H1 (cell line): ENCODE measurements at regions not wholly inside any gene's neighbourhood (a gene's known extent, or its start where the extent isn't known, plus 50 kb on each side); places are given as distances from the start of the nearest gene placed in this dataset.

Source experiments
- CTCF ChIA-PET: fragments of 300-600 bp; sonication (Branson Sonifier 250); formaldehyde crosslinking; loops from one replicate; lab custom pipeline; 2021; ENCODE audit not compliant: partially characterized antibody; lab: Charles Lee
- POLR2A ChIA-PET: fragments of 300-600 bp; sonication (Branson Sonifier 250); formaldehyde crosslinking; loops from one replicate; lab custom pipeline; 2021; ENCODE audit warnings: inconsistent platforms; ENCODE audit not compliant: partially characterized antibody; lab: Charles Lee
- DNase-seq, 2 experiments: peaks; one replicate each; pipeline versions ENCODE4 v3.0.0 to v3.0.0-alpha.2; 2010 to 2022; ENCODE audit warnings: low spot score in 2 of 2, low read depth in 1 of 2, mixed read lengths in 1 of 2
- FAIRE-seq: peaks from 2 replicates; lab custom pipeline; 2011; peaks lifted over from hg19 to GRCh38; lab: Jason Lieb, UNC
- H2AFZ ChIP-seq: 2 replicates; pipeline ENCODE4 v1.8.1; 2012; ENCODE audit warnings: low read length, inconsistent platforms
- H2AK5ac ChIP-seq: 2 replicates; pipeline ENCODE4 v1.6.1; 2013; ENCODE audit warnings: low read depth, low read length
- H2BK120ac ChIP-seq: replicated peaks from 2 replicates; pipeline ENCODE3; 2013; ENCODE audit warnings: low read depth, low read length, inconsistent platforms
- H2BK12ac ChIP-seq: 2 replicates; pipeline ENCODE4 v1.6.1; 2013; ENCODE audit warnings: low read depth, low read length
- H2BK15ac ChIP-seq: 2 replicates; pipeline ENCODE4 v1.6.1; 2013; ENCODE audit warnings: low read length
- H2BK20ac ChIP-seq: 2 replicates; pipeline ENCODE4 v1.6.1; 2013; ENCODE audit warnings: low read length
- H2BK5ac ChIP-seq: 2 replicates; pipeline ENCODE4 v1.6.1; 2013; ENCODE audit warnings: low read depth, low read length
- H3K14ac ChIP-seq: 2 replicates; pipeline ENCODE4 v1.6.1; 2013; ENCODE audit warnings: inconsistent platforms; ENCODE audit not compliant: insufficient read length
- H3K18ac ChIP-seq: 2 replicates; pipeline ENCODE4 v1.6.1; 2013; ENCODE audit warnings: low read length; ENCODE audit errors: extremely low read depth
- H3K23ac ChIP-seq: 2 replicates; pipeline ENCODE4 v1.6.1; 2013; ENCODE audit warnings: inconsistent platforms; ENCODE audit not compliant: insufficient read length
- H3K23me2 ChIP-seq: 2 replicates; pipeline ENCODE4 v1.6.1; 2013; ENCODE audit warnings: low read depth, low read length
- H3K27ac ChIP-seq: 2 replicates; pipeline ENCODE4 v1.6.1; 2011; ENCODE audit warnings: low read depth, low read length, inconsistent platforms
- H3K27me3 ChIP-seq, 4 experiments: replicated peaks in 1 of 4; 1 replicate in 1 of 4; 2 replicates in 3 of 4; pipeline versions ENCODE4 v1.6.1 to v1.8.1; 2011 to 2013; ENCODE audit warnings: low read length in 3 of 4, mild to moderate bottlenecking in 3 of 4, inconsistent platforms in 2 of 4, mixed read lengths in 2 of 4, moderate library complexity in 1 of 4; ENCODE audit not compliant: control insufficient read depth in 3 of 4, insufficient read depth in 3 of 4; ENCODE audit errors: extremely low read depth in 1 of 4
- H3K36me3 ChIP-seq, 4 experiments: 2 replicates each; pipeline versions ENCODE4 v1.6.1 to v1.8.1; 2011 to 2013; ENCODE audit warnings: mild to moderate bottlenecking in 4 of 4, low read length in 3 of 4, moderate library complexity in 2 of 4, control low read depth in 1 of 4, inconsistent platforms in 1 of 4; ENCODE audit not compliant: insufficient read depth in 4 of 4, control insufficient read depth in 2 of 4
- H3K4ac ChIP-seq: replicated peaks from 2 replicates; pipeline ENCODE3; 2013; ENCODE audit warnings: low read length, low read depth, mixed read lengths, inconsistent platforms; ENCODE audit not compliant: insufficient read length
- H3K4me1 ChIP-seq, 4 experiments: replicated peaks in 1 of 4; 1 replicate in 1 of 4; 2 replicates in 3 of 4; pipeline versions ENCODE4 v1.6.1 to v1.8.1; 2011 to 2013; ENCODE audit warnings: low read length in 3 of 4, inconsistent platforms in 2 of 4, mixed read lengths in 1 of 4; ENCODE audit not compliant: insufficient read depth in 4 of 4, control insufficient read depth in 3 of 4
- H3K4me2 ChIP-seq, 2 experiments: 2 replicates each; pipeline versions ENCODE4 v1.6.1 to v1.8.1; 2011 to 2013; ENCODE audit warnings: low read depth in 2 of 2, low read length in 2 of 2, control low read depth in 1 of 2, inconsistent platforms in 1 of 2, mild to moderate bottlenecking in 1 of 2; ENCODE audit not compliant: insufficient read depth in 1 of 2
- H3K4me3 ChIP-seq, 4 experiments: fragments of 200-600, 300-600 bp in 1 of 4; sonication (generic), shearing (Covaris generic), sonication (Bioruptor Twin) in 1 of 4; 2 replicates each; pipeline versions ENCODE4 v1.5.1 to v1.8.1; 2011 to 2016; ENCODE audit warnings: low read length in 4 of 4, low read depth in 3 of 4, control low read depth in 2 of 4, inconsistent platforms in 2 of 4, mild to moderate bottlenecking in 2 of 4, mixed read lengths in 1 of 4, moderate library complexity in 1 of 4; ENCODE audit not compliant: insufficient read depth in 2 of 4; ENCODE audit errors: extremely low read depth in 1 of 4
- H3K56ac ChIP-seq: replicated peaks from 2 replicates; pipeline ENCODE3; 2013; ENCODE audit warnings: low read depth, mild to moderate bottlenecking, mixed read lengths, low read length, inconsistent platforms; ENCODE audit not compliant: insufficient read length
- H3K79me1 ChIP-seq: 2 replicates; pipeline ENCODE4 v1.6.1; 2013; ENCODE audit warnings: low read depth, low read length, control low read depth
- H3K79me2 ChIP-seq, 2 experiments: 2 replicates each; pipeline versions ENCODE4 v1.6.1 to v1.8.1; 2012 to 2013; ENCODE audit warnings: low read length in 2 of 2, mild to moderate bottlenecking in 2 of 2, inconsistent platforms in 1 of 2; ENCODE audit not compliant: insufficient read depth in 2 of 2, control insufficient read depth in 1 of 2
- H3K9ac ChIP-seq, 4 experiments: replicated peaks in 1 of 4; 1 replicate in 1 of 4; 2 replicates in 3 of 4; pipeline versions ENCODE4 v1.6.1 to v1.8.1; 2011 to 2013; ENCODE audit warnings: low read depth in 3 of 4, low read length in 3 of 4, control low read depth in 2 of 4, mild to moderate bottlenecking in 2 of 4, moderate library complexity in 2 of 4, inconsistent platforms in 1 of 4; ENCODE audit errors: extremely low read depth in 1 of 4
- H3K9me3 ChIP-seq, 2 experiments: 2 replicates each; pipeline versions ENCODE4 v1.6.1 to v1.8.1; 2012 to 2013; ENCODE audit warnings: mild to moderate bottlenecking in 2 of 2, moderate library complexity in 2 of 2, control low read depth in 1 of 2, inconsistent platforms in 1 of 2, low read depth in 1 of 2, low read length in 1 of 2, mixed read lengths in 1 of 2; ENCODE audit not compliant: insufficient read depth in 2 of 2
- H4K20me1 ChIP-seq, 2 experiments: replicated peaks in 1 of 2; 2 replicates each; pipeline versions ENCODE3 to v1.8.1; 2011 to 2013; ENCODE audit warnings: inconsistent platforms in 2 of 2, low read length in 2 of 2, mild to moderate bottlenecking in 1 of 2; ENCODE audit not compliant: insufficient read depth in 2 of 2, control insufficient read depth in 1 of 2
- H4K5ac ChIP-seq: 2 replicates; pipeline ENCODE4 v1.6.1; 2013; ENCODE audit warnings: low read length, low read depth, mixed read lengths, inconsistent platforms; ENCODE audit not compliant: insufficient read length
- H4K8ac ChIP-seq: 2 replicates; pipeline ENCODE4 v1.8.0; 2013; ENCODE audit warnings: mild to moderate bottlenecking, moderate library complexity, low read length, inconsistent platforms; ENCODE audit not compliant: insufficient read depth; ENCODE audit errors: extremely low read depth
- H4K91ac ChIP-seq: replicated peaks from 2 replicates; pipeline ENCODE3; 2013; ENCODE audit warnings: low read length, mixed read lengths, inconsistent platforms; ENCODE audit not compliant: insufficient read length
- CBX5 ChIP-seq: fragments of 300-800, 300-1000 bp; sonication (generic); IDR thresholded peaks from 2 replicates; pipeline ENCODE4 v1.7.1; 2016; ENCODE audit warnings: antibody characterized with exemption, low read length, low read depth
- CTCF ChIP-seq, 3 experiments: IDR thresholded peaks; 1 replicate in 2 of 3; 2 replicates in 1 of 3; pipeline versions ENCODE4 v1.5.1 to v1.6.1; 2011; ENCODE audit warnings: low read length in 3 of 3, mild to moderate bottlenecking in 3 of 3, inconsistent platforms in 2 of 3, low read depth in 1 of 3, moderate library complexity in 1 of 3; ENCODE audit not compliant: insufficient read depth in 1 of 3; ENCODE audit errors: control extremely low read depth in 1 of 3
- WGBS, 2 experiments: shearing (Covaris generic) in 1 of 2; methylation state at CpG; one replicate each; pipeline versions ENCODE4 v1.1.6 to v1.1.7; 2013 to 2015; ENCODE audit warnings: low lambda C conversion rate in 2 of 2, mixed read lengths in 2 of 2, inconsistent platforms in 1 of 2, low coverage in 1 of 2, missing lambda C conversion rate in 1 of 2; ENCODE audit not compliant: insufficient replicate concordance in 2 of 2, insufficient coverage in 1 of 2, insufficient read length in 1 of 2; ENCODE audit errors: extremely low coverage in 1 of 2, missing lambda C conversion rate in 1 of 2; 5-methylcytosine and 5-hydroxymethylcytosine counted together

DNA sequence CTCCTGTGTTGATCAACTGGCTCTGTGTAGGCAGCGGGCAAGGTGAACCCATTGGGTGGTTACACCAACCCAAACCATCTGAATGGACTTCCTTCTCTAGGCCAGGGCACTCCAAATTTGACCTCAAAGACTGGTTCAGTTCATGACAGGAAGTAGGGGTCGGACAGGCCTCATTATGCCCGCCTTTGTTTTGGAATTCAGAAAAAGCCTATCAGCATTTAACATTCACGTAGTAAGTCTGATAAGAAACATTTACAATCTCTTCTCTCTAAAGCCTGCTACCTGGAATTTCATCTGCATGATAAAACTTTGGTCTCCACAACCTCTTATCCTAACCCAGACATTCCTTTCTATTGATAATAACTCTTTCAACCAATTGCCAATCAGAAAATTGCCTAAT lies 97.1 kb upstream of the ETV3 start:
- Histone ChIP-seq H4K20me1 (no peaks in the 10 kb centered on the region), H3K4ac (no peak overlapping the region), H3K27ac (no peak overlapping the region), H4K5ac (no peak overlapping the region), H3K27me3 (no peaks in the 10 kb centered on the region), H3K4me3 (no peak overlapping the region), H2BK5ac (no peak overlapping the region), H3K23me2 (no peaks in the 10 kb centered on the region), H2BK120ac (no peak overlapping the region), H2AK5ac (no peak overlapping the region), H4K91ac (no peak overlapping the region), H2AFZ (no peak overlapping the region), H4K8ac (no peak overlapping the region; the same call in 1 of the 2 replicates), H3K4me1 (peaks cover 7 to 17% (median 14%) of the 10 kb centered on the region in 4 experiments; a peak in 6 of 7 replicates), H3K9ac (no peak overlapping the region), H3K4me2 (no peak overlapping the region), H3K79me2 (no peaks in the 10 kb centered on the region), H3K56ac (no peak overlapping the region), H3K18ac (no peak overlapping the region), H2BK12ac (no peak overlapping the region), H3K9me3 (no peaks in the 10 kb centered on the region), H3K79me1 (no peaks in the 10 kb centered on the region), H2BK15ac (no peak overlapping the region), H3K36me3 (no peaks in the 10 kb centered on the region), H2BK20ac (no peak overlapping the region), H3K14ac (no peak overlapping the region), H3K23ac (no peak overlapping the region)
- DNase-seq, result no peak
- ChIA-PET CTCF (interaction anchor here (1.2 to 1.8 kb wide), 2 partner anchors 39 to 76 kb away, joined by 4 read pairs; no protein-coding TSS in a partner anchor), POLR2A (no interaction called here)
- FAIRE-seq, result no peak
- WGBS, 2 experiments, result 89% methylated on average over 4 of the region's 4 CpGs; no CpG with 5 or more reads in 1 of the 2 experiments
- TF ChIP-seq CBX5 (no peak), CTCF (IDR thresholded peaks at IDR 0.05; ENCODE audit: control extremely low read depth in 1 of 3, insufficient read depth in 1 of 3, low read depth in 1 of 3, low read length in 3 of 3) (no peak)
